ENCODE measurements at regions not wholly inside any gene's neighbourhood (a gene's known extent, or its start where the extent isn't known, plus 50 kb on each side); places are given as distances from the start of the nearest gene placed in this dataset.
"Not testable (repeated sequence)": the region's sequence is repeated elsewhere in the genome, so short reads cannot be mapped to it uniquely, and the experiment has no call there.

- Histone ChIP-seq H3K4me2 (ENCODE audit: low read depth, low read length, poor library complexity, severe bottlenecking) (no peak overlapping the region), H2AFZ (ENCODE audit: low read length) (no peak overlapping the region), H3K4me1 (ENCODE audit: low read length) (no peaks in the 10 kb centered on the region), H3K9me2 (replicated peaks; ENCODE audit: insufficient read depth, low read length) (no peaks in the 10 kb centered on the region), H3K79me2 (ENCODE audit: low read length) (no peaks in the 10 kb centered on the region), H3K9ac (ENCODE audit: low read length) (no peak overlapping the region), H3K9me3 (ENCODE audit: low read length) (peaks cover 24% of the 10 kb centered on the region; the same call in 1 of the 2 replicates), H3K27me3 (ENCODE audit: low read length) (no peaks in the 10 kb centered on the region), H3K36me3 (ENCODE audit: insufficient read depth, low read length) (no peaks in the 10 kb centered on the region), H3K27ac (ENCODE audit: low read length) (no peak overlapping the region), H3K4me3 (ENCODE audit: low read length) (no peak overlapping the region), H4K20me1 (ENCODE audit: insufficient read depth, low read depth, low read length) (no peaks in the 10 kb centered on the region)
- DNase-seq, result no peak
These were observed 976.3 kb downstream of the DIPK2A start for GRCh38 chr3:144947895-144948294.

DNA sequence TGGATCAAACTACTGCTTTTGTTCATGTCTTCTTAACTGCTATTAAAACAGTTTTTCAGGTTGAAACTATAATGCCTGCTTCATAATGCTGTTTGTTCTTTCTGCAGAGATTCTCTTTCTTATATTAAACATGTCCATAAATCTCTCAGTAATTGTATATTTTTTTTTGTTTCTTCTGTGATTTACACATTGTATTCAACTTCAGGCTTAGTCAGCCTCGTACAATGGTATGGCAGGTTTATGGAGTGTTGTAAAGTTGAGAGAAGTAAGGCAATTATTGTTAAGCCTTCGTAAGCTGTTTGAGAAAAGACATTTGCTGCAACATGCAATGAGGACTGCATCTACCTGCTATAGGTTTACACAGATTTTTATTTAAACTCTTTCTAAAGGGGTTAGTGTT, 977.1 kb downstream of the DIPK2A start:
- Histone ChIP-seq H3K4me2 (ENCODE audit: low read depth, low read length, poor library complexity, severe bottlenecking) (no peak overlapping the region), H3K27me3 (ENCODE audit: low read length) (no peaks in the 10 kb centered on the region), H3K4me1 (ENCODE audit: low read length) (no peaks in the 10 kb centered on the region), H3K36me3 (ENCODE audit: insufficient read depth, low read length) (no peaks in the 10 kb centered on the region), H3K9ac (ENCODE audit: low read length) (no peak overlapping the region), H4K20me1 (ENCODE audit: insufficient read depth, low read depth, low read length) (no peaks in the 10 kb centered on the region), H3K4me3 (ENCODE audit: low read length) (no peak overlapping the region), H2AFZ (ENCODE audit: low read length) (no peak overlapping the region), H3K9me3 (ENCODE audit: low read length) (peaks cover 24% of the 10 kb centered on the region; the same call in 1 of the 2 replicates), H3K27ac (ENCODE audit: low read length) (no peak overlapping the region), H3K79me2 (ENCODE audit: low read length) (no peaks in the 10 kb centered on the region), H3K9me2 (replicated peaks; ENCODE audit: insufficient read depth, low read length) (no peaks in the 10 kb centered on the region)
- DNase-seq, result no peak

DNA sequence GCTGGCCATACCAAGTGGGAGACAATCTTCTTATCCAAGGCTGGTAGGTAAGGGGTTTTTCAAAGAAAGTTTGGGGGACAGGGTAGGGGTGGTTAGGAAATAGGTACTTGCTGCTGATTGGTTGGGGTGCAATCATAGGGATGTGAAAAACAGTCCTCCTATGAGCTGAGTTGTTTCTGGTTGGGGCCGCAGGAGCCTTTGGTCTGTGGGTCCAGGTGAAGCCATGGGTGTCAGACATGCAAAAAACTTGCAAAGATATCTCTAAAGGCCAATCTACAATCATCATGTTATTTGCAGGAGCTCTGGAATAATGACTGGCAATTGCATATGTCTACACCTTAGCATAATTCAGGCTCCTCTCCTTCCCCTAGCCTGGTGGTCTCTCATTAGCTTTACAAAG, 982.3 kb downstream of the DIPK2A start:
- Histone ChIP-seq H3K9me3 (ENCODE audit: low read length) (peaks cover 17% of the 10 kb centered on the region; the same call in 1 of the 2 replicates), H3K9ac (ENCODE audit: low read length) (no peak overlapping the region), H3K79me2 (ENCODE audit: low read length) (no peaks in the 10 kb centered on the region), H3K4me1 (ENCODE audit: low read length) (no peaks in the 10 kb centered on the region), H3K36me3 (ENCODE audit: insufficient read depth, low read length) (no peaks in the 10 kb centered on the region), H3K4me3 (ENCODE audit: low read length) (no peak overlapping the region), H3K27ac (ENCODE audit: low read length) (no peak overlapping the region), H4K20me1 (ENCODE audit: insufficient read depth, low read depth, low read length) (no peaks in the 10 kb centered on the region), H2AFZ (ENCODE audit: low read length) (no peak overlapping the region), H3K9me2 (replicated peaks; ENCODE audit: insufficient read depth, low read length) (no peaks in the 10 kb centered on the region), H3K4me2 (ENCODE audit: low read depth, low read length, poor library complexity, severe bottlenecking) (no peak overlapping the region), H3K27me3 (ENCODE audit: low read length) (no peaks in the 10 kb centered on the region)
- no peak for DNase-seq

DNA sequence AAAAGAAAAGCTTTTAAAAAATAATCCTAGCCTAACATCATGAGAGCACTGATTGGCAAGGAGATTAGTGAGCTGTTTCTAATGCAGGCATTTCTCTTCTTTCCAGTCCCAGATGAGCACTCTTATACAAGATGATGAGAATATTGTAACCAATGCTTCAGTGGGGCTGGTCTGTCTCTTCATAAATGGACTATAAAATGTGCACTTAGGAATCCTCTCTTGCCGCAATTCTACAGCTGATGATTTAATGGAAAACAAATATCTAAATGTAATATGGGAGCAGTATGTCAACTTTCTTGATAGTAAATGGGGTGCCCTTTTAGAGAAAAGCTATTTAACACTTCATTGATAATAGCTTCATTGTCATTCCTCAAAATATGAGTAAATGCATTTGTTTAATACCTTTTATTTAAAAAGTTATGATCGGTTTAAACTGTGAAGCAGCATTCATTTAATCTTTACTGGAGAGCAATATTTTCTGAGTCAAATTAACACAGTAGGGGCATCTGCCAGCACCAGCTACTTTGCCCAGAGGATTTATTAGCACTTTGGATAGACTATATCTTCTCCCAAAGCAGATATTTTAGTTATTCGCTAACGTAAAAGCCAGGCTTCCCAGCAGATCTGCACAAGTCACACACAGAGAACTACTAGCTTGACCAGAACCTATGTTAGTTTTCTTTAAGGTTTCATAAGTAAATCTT, 985.9 kb downstream of the DIPK2A start:
- no peaks in the 10 kb centered on the region for H3K27me3 ChIP-seq (ENCODE audit: low read length)

DNA sequence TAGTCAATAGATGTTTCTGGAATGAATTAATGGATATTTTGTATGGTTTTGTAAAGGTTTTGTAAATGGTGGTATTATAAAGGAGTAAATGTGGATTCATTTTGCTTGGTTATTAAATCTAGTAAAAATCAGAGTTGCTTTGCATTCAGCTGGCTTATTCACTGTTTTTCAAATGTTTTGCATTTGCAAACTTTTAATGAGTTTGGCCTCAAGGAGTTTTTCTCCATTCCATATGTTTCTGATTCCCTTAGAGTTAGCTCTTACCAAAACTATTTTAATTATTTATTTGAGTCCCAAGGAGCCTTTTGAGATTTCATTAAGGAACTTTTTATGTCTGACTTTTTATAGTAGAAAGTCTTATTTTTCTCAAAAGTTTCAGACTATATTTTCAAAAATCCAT, 992.2 kb downstream of the DIPK2A start:
- H3K9me2 ChIP-seq (replicated peaks; ENCODE audit: insufficient read depth, low read length), result no peaks in the 10 kb centered on the region
- H3K36me3 ChIP-seq (ENCODE audit: insufficient read depth, low read length), result no peaks in the 10 kb centered on the region
- H3K4me1 ChIP-seq (ENCODE audit: low read length), result no peaks in the 10 kb centered on the region
- no peak overlapping the region for H3K4me2 ChIP-seq (ENCODE audit: low read depth, low read length, poor library complexity, severe bottlenecking)
- peaks cover 31% of the 10 kb centered on the region for H3K9me3 ChIP-seq (ENCODE audit: low read length)
- no peak for DNase-seq
- no peak overlapping the region for H2AFZ ChIP-seq (ENCODE audit: low read length)
- no peaks in the 10 kb centered on the region for H4K20me1 ChIP-seq (ENCODE audit: insufficient read depth, low read depth, low read length)
- no peak overlapping the region for H3K4me3 ChIP-seq (ENCODE audit: low read length)
- no peaks in the 10 kb centered on the region for H3K27me3 ChIP-seq (ENCODE audit: low read length)
- H3K9ac ChIP-seq (ENCODE audit: low read length), result no peak overlapping the region
- no peaks in the 10 kb centered on the region for H3K79me2 ChIP-seq (ENCODE audit: low read length)
- H3K27ac ChIP-seq (ENCODE audit: low read length), result no peak overlapping the region

More for the DNA sequence above, 985.9 kb downstream of the DIPK2A start:
- Histone ChIP-seq H3K4me3 (ENCODE audit: low read length) (no peak overlapping the region), H3K9me3 (ENCODE audit: low read length) (peaks cover 14% of the 10 kb centered on the region), H3K79me2 (ENCODE audit: low read length) (no peaks in the 10 kb centered on the region), H3K36me3 (ENCODE audit: insufficient read depth, low read length) (no peaks in the 10 kb centered on the region), H3K4me1 (ENCODE audit: low read length) (no peaks in the 10 kb centered on the region), H4K20me1 (ENCODE audit: insufficient read depth, low read depth, low read length) (no peaks in the 10 kb centered on the region), H3K27ac (ENCODE audit: low read length) (no peak overlapping the region), H3K4me2 (ENCODE audit: low read depth, low read length, poor library complexity, severe bottlenecking) (no peak overlapping the region), H2AFZ (ENCODE audit: low read length) (no peak overlapping the region), H3K9ac (ENCODE audit: low read length) (no peak overlapping the region), H3K9me2 (replicated peaks; ENCODE audit: insufficient read depth, low read length) (no peaks in the 10 kb centered on the region)
- no peak for DNase-seq

DNA sequence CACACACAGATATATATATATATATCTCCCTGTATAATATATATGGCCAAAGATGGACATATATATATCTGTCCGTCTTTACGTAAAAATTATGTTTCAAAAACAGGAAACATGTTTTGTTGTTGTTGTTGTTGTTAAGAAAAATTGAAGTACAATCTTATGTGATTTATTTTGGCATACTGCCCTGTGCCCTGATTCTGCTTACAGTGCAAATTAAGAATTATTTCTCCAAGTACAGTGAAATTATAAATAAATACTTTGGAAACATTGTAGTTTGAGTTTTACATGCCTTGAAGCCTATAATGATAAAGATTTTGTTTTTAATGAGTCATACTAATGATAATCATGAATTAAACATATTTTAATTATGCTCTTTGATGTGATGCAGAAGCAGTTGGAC, 994.9 kb downstream of the DIPK2A start:
- Histone ChIP-seq H3K27ac (ENCODE audit: low read length) (no peak overlapping the region), H3K79me2 (ENCODE audit: low read length) (no peaks in the 10 kb centered on the region), H3K27me3 (ENCODE audit: low read length) (no peaks in the 10 kb centered on the region), H3K36me3 (ENCODE audit: insufficient read depth, low read length) (no peaks in the 10 kb centered on the region), H3K9ac (ENCODE audit: low read length) (no peak overlapping the region), H3K9me3 (ENCODE audit: low read length) (peaks cover 35% of the 10 kb centered on the region), H2AFZ (ENCODE audit: low read length) (no peak overlapping the region), H4K20me1 (ENCODE audit: insufficient read depth, low read depth, low read length) (no peaks in the 10 kb centered on the region), H3K4me3 (ENCODE audit: low read length) (no peak overlapping the region), H3K9me2 (replicated peaks; ENCODE audit: insufficient read depth, low read length) (no peaks in the 10 kb centered on the region), H3K4me2 (ENCODE audit: low read depth, low read length, poor library complexity, severe bottlenecking) (no peak overlapping the region), H3K4me1 (ENCODE audit: low read length) (no peaks in the 10 kb centered on the region)
- no peak for DNase-seq

DNA sequence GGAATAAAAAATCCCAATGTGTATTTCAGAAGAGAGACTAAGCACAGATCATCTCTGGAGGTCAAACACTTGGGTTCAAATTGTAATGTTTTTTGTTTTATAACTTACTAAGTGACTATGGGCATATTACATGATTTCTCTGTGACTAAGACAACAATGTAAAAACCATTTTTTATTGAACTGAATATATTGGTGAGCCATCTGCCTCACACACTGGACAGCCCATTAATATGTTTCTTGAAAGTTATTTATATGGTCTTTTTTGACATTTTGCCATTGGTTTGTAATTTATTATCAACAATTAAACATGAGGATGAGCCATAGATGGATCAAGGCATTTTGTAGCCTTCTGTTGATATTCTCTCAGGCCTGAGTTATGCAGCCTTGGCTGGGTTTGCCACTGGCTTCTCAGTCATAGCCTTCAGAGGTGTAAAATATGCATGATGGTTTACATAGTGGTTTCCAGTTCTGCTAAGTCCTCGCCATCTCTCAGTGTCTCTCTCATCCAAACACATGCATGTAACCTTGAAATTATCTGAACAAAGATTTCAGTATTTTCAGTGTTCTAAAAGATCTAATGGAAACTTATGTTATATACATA, 997.2 kb downstream of the DIPK2A start:
- H2AFZ ChIP-seq (ENCODE audit: low read length), result no peak overlapping the region
- H3K4me3 ChIP-seq (ENCODE audit: low read length), result no peak overlapping the region
- DNase-seq, result no peak
- no peaks in the 10 kb centered on the region for H3K4me1 ChIP-seq (ENCODE audit: low read length)
- peaks cover 17% of the 10 kb centered on the region for H3K9me3 ChIP-seq (ENCODE audit: low read length)
- H3K27me3 ChIP-seq (ENCODE audit: low read length), result no peaks in the 10 kb centered on the region
- no peaks in the 10 kb centered on the region for H4K20me1 ChIP-seq (ENCODE audit: insufficient read depth, low read depth, low read length)
- H3K36me3 ChIP-seq (ENCODE audit: insufficient read depth, low read length), result no peaks in the 10 kb centered on the region
- no peaks in the 10 kb centered on the region for H3K79me2 ChIP-seq (ENCODE audit: low read length)
- no peaks in the 10 kb centered on the region for H3K9me2 ChIP-seq (replicated peaks; ENCODE audit: insufficient read depth, low read length)
- no peak overlapping the region for H3K9ac ChIP-seq (ENCODE audit: low read length)
- H3K27ac ChIP-seq (ENCODE audit: low read length), result no peak overlapping the region
- no peak overlapping the region for H3K4me2 ChIP-seq (ENCODE audit: low read depth, low read length, poor library complexity, severe bottlenecking)

DNA sequence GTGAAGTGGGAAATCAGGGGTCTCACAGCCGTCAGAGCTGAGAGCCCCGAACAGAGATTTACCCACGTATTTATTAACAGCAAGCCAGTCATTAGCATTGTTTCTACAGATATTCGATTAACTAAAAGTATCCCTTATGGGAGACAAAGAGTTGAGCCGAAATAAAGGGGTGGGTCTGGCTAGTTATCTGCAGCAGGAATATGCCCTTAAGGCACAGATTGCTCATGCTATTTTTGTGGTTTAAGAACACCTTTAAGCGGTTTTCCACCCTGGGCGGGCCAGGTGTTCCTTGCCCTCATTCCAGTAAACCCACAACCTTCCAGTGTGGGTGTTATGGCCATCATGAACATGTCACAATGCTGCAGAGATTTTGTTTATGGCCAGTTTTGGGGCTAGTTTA, 1012.9 kb downstream of the DIPK2A start:
- not testable (repeated sequence) for H3K4me1 ChIP-seq (ENCODE audit: low read length); H3K27me3 ChIP-seq (ENCODE audit: low read length); H3K9me2 ChIP-seq (replicated peaks; ENCODE audit: insufficient read depth, low read length); DNase-seq; H3K4me3 ChIP-seq (ENCODE audit: low read length); H4K20me1 ChIP-seq (ENCODE audit: insufficient read depth, low read depth, low read length); H3K36me3 ChIP-seq (ENCODE audit: insufficient read depth, low read length); H3K9ac ChIP-seq (ENCODE audit: low read length); H2AFZ ChIP-seq (ENCODE audit: low read length); H3K79me2 ChIP-seq (ENCODE audit: low read length); H3K9me3 ChIP-seq (ENCODE audit: low read length); H3K27ac ChIP-seq (ENCODE audit: low read length); H3K4me2 ChIP-seq (ENCODE audit: low read depth, low read length, poor library complexity, severe bottlenecking)

Data from Karpas-422 (cell line).